CD4-positive, alpha-beta T cell (primary cell): ENCODE measurements at regions not wholly inside any gene's neighbourhood (a gene's known extent, or its start where the extent isn't known, plus 50 kb on each side); places are given as distances from the start of the nearest gene placed in this dataset.

Source experiments
- ATAC-seq: fragments of 200-7000 bp; cut with Tn5 transposase; one replicate; pipeline ENCODE4 v1.10.0; 2022; ENCODE audit warnings: mild to moderate bottlenecking; ENCODE audit not compliant: poor library complexity
- CTCF ChIA-PET: fragments of 350-600 bp; sonication (Branson Sonifier 250); formaldehyde crosslinking; loops from one replicate; lab custom pipeline; 2021; ENCODE audit warnings: antibody characterized with exemption, inconsistent platforms; lab: Charles Lee
- POLR2A ChIA-PET: fragments of 350-600 bp; sonication (Branson Sonifier 250); formaldehyde crosslinking; loops from one replicate; lab custom pipeline; 2021; ENCODE audit warnings: antibody characterized with exemption, inconsistent platforms; lab: Charles Lee
- DNase-seq, 14 experiments: peaks; one replicate each; pipeline ENCODE4 v3.0.0-alpha.2; 2013 to 2020; ENCODE audit warnings: mixed read lengths in 2 of 14
- H3K27ac ChIP-seq, 2 donors: one replicate each; pipeline versions ENCODE4 v1.5.1 to v1.7.0; 2013; ENCODE audit warnings: low read length in 2 of 2, low read depth in 1 of 2, mild to moderate bottlenecking in 1 of 2
- H3K27me3 ChIP-seq, 2 experiments: 1 replicate in 1 of 2; 2 replicates in 1 of 2; pipeline versions ENCODE4 v1.6.1 to v1.7.0; 2013; ENCODE audit warnings: low read length in 2 of 2, control low read depth in 1 of 2, mild to moderate bottlenecking in 1 of 2, moderate library complexity in 1 of 2; ENCODE audit not compliant: insufficient read depth in 2 of 2, control insufficient read depth in 1 of 2
- H3K36me3 ChIP-seq: one replicate; pipeline ENCODE4 v1.6.1; 2013; ENCODE audit warnings: low read length, control low read depth; ENCODE audit not compliant: insufficient read depth
- H3K4me1 ChIP-seq: one replicate; pipeline ENCODE4 v1.6.1; 2013; ENCODE audit warnings: low read length, control low read depth; ENCODE audit not compliant: insufficient read depth
- H3K4me3 ChIP-seq: one replicate; pipeline ENCODE4 v1.5.1; 2013; ENCODE audit warnings: mild to moderate bottlenecking, low read length, moderate library complexity
- H3K9me3 ChIP-seq, 2 experiments: 1 replicate in 1 of 2; 2 replicates in 1 of 2; pipeline versions ENCODE4 v1.6.1 to v1.7.0; 2013; ENCODE audit warnings: low read length in 2 of 2, mild to moderate bottlenecking in 2 of 2, control low read depth in 1 of 2, moderate library complexity in 1 of 2; ENCODE audit not compliant: control insufficient read depth in 1 of 2, insufficient read depth in 1 of 2
- H3K27ac Mint-ChIP-seq: one replicate; pipeline ENCODE4 v1.8.0; 2020; ENCODE audit warnings: mixed read lengths
- H3K27me3 Mint-ChIP-seq: one replicate; pipeline ENCODE4 v1.8.0; 2021; ENCODE audit warnings: mixed read lengths
- H3K36me3 Mint-ChIP-seq: one replicate; pipeline ENCODE4 v1.8.0; 2021; ENCODE audit warnings: low read depth, mixed read lengths
- H3K4me1 Mint-ChIP-seq: one replicate; pipeline ENCODE4 v1.8.0; 2021; ENCODE audit warnings: low read depth, mixed read lengths
- H3K4me3 Mint-ChIP-seq: one replicate; pipeline ENCODE4 v1.8.0; 2020; ENCODE audit warnings: mild to moderate bottlenecking, mixed read lengths
- H3K9me3 Mint-ChIP-seq: one replicate; pipeline ENCODE4 v1.8.0; 2020; ENCODE audit warnings: mixed read lengths
- CTCF ChIP-seq: fragments of 200-600 bp; IDR thresholded peaks from one replicate; pipeline ENCODE4 v1.8.0; 2022; ENCODE audit warnings: antibody characterized with exemption, mild to moderate bottlenecking
- intact Hi-C, 2 experiments: fragments of 100-400 bp; cut with DNase I in 1 of 2; cut with micrococcal nuclease in 1 of 2; formaldehyde crosslinking; loops; one replicate each; pipeline versions ENCODE4 v1.15.1 to v1.9.0; 2023 to 2025; cut with DNase I, micrococcal nuclease

GRCh38 chr13:99722931-99723330 lies 221.7 kb downstream of the TM9SF2 start:
- H3K27me3 ChIP-seq = no peaks in the 10 kb centered on the region
- no peak for ATAC-seq
- no peak overlapping the region for H3K4me3 ChIP-seq
- ChIA-PET CTCF (interaction anchor here (1.1 kb wide), 1 partner anchor 9 kb away, joined by 3 read pairs; no protein-coding TSS in a partner anchor), POLR2A (no interaction called here)
- TF ChIP-seq CTCF = no peak
- no peaks in the 10 kb centered on the region for H3K36me3 ChIP-seq
- Mint-ChIP-seq H3K4me3 (no peak overlapping the region), H3K27ac (no peak overlapping the region), H3K36me3 (peaks cover 5% of the 10 kb centered on the region), H3K9me3 (no peaks in the 10 kb centered on the region), H3K27me3 (no peaks in the 10 kb centered on the region), H3K4me1 (no peaks in the 10 kb centered on the region)
- no peaks in the 10 kb centered on the region for H3K4me1 ChIP-seq
- intact Hi-C loops = no loop called here
- no peak overlapping the region for H3K27ac ChIP-seq
- H3K9me3 ChIP-seq = no peaks in the 10 kb centered on the region
- DNase-seq = no peak

GRCh38 chr13:99722338-99722818 lies 221.1 kb downstream of the TM9SF2 start:
- no peak overlapping the region for H3K27ac ChIP-seq
- no peak for TF ChIP-seq CTCF
- Mint-ChIP-seq H3K36me3 (peaks cover 5% of the 10 kb centered on the region), H3K4me1 (no peaks in the 10 kb centered on the region), H3K4me3 (no peak overlapping the region), H3K27ac (no peak overlapping the region), H3K9me3 (no peaks in the 10 kb centered on the region), H3K27me3 (no peaks in the 10 kb centered on the region)
- no peaks in the 10 kb centered on the region for H3K4me1 ChIP-seq
- ATAC-seq (no peak), DNase-seq (no peak)
- intact Hi-C loops = no loop called here
- H3K9me3 ChIP-seq = no peaks in the 10 kb centered on the region
- ChIA-PET POLR2A (interaction anchor here (0.7 kb wide), 1 partner anchor 116 kb away, joined by 4 read pairs; the partner anchor contains the start of gene CLYBL), CTCF (no interaction called here)
- no peaks in the 10 kb centered on the region for H3K36me3 ChIP-seq
- no peaks in the 10 kb centered on the region for H3K27me3 ChIP-seq
- no peak overlapping the region for H3K4me3 ChIP-seq

- Histone ChIP-seq H3K36me3 (no peaks in the 10 kb centered on the region), H3K27ac (no peak overlapping the region), H3K27me3 (no peaks in the 10 kb centered on the region), H3K4me3 (no peak overlapping the region), H3K4me1 (no peaks in the 10 kb centered on the region), H3K9me3 (no peaks in the 10 kb centered on the region)
- ChIA-PET POLR2A (interaction anchor here (0.7 kb wide), 1 partner anchor 115 kb away, joined by 4 read pairs; the partner anchor contains the start of gene CLYBL), CTCF (no interaction called here)
- Mint-ChIP-seq H3K4me3 (no peak overlapping the region), H3K4me1 (no peaks in the 10 kb centered on the region), H3K9me3 (no peaks in the 10 kb centered on the region), H3K27ac (no peak overlapping the region), H3K36me3 (peaks cover 5% of the 10 kb centered on the region), H3K27me3 (no peaks in the 10 kb centered on the region)
- DNase-seq = no peak
- no peak for TF ChIP-seq CTCF
- ATAC-seq = no peak
- intact Hi-C loops = no loop called here
Measured at GRCh38 chr13:99721606-99722337, 220.5 kb downstream of the TM9SF2 start.
